DND-41 (cell line): ENCODE measurements at regions not wholly inside any gene's neighbourhood (a gene's known extent, or its start where the extent isn't known, plus 50 kb on each side); places are given as distances from the start of the nearest gene placed in this dataset.

Source experiments
- ATAC-seq: fragments of 200-7000 bp; cut with Tn5 transposase; 3 replicates; pipeline ENCODE4 v1.9.1; 2021; ENCODE audit warnings: low read depth; ENCODE audit not compliant: insufficient read depth
- DNase-seq: peaks from one replicate; pipeline ENCODE4 v3.0.0-alpha.2; 2020
- H2AFZ ChIP-seq: 2 replicates; pipeline ENCODE4 v1.6.0; 2012; ENCODE audit warnings: low read depth, low read length
- H3K27ac ChIP-seq: 2 replicates; pipeline ENCODE4 v1.5.1; 2012; ENCODE audit warnings: low read length, inconsistent platforms
- H3K27me3 ChIP-seq: fragments of 200-600 bp; sonication (generic); 2 replicates; pipeline ENCODE4 v1.6.0; 2012; ENCODE audit warnings: low read length, mild to moderate bottlenecking, inconsistent platforms; ENCODE audit not compliant: insufficient read depth, poor library complexity
- H3K36me3 ChIP-seq: 2 replicates; pipeline ENCODE4 v1.5.1; 2012; ENCODE audit warnings: low read length, inconsistent platforms; ENCODE audit not compliant: insufficient read depth
- H3K4me1 ChIP-seq: 2 replicates; pipeline ENCODE4 v1.5.1; 2012; ENCODE audit warnings: mild to moderate bottlenecking, low read length; ENCODE audit not compliant: insufficient read depth
- H3K4me2 ChIP-seq: 2 replicates; pipeline ENCODE4 v1.6.0; 2012; ENCODE audit warnings: mild to moderate bottlenecking, moderate library complexity, low read length, inconsistent platforms; ENCODE audit not compliant: insufficient read depth
- H3K4me3 ChIP-seq, 2 experiments: fragments of 200-600 bp in 1 of 2; shearing (Covaris generic) in 1 of 2; 2 replicates each; pipeline ENCODE4 v1.5.1; 2012 to 2016; ENCODE audit warnings: inconsistent platforms in 2 of 2, low read length in 2 of 2, mild to moderate bottlenecking in 2 of 2, low read depth in 1 of 2, moderate library complexity in 1 of 2
- H3K79me2 ChIP-seq: 2 replicates; pipeline ENCODE4 v1.6.0; 2012; ENCODE audit warnings: low read length, inconsistent platforms; ENCODE audit not compliant: insufficient read depth
- H3K9ac ChIP-seq: 2 replicates; pipeline ENCODE4 v1.6.0; 2012; ENCODE audit warnings: low read depth, mild to moderate bottlenecking, inconsistent platforms, low read length, moderate library complexity
- H3K9me3 ChIP-seq: 2 replicates; pipeline ENCODE4 v1.5.1; 2012; ENCODE audit warnings: low read length, moderate library complexity, mild to moderate bottlenecking, inconsistent platforms; ENCODE audit not compliant: insufficient read depth, severe bottlenecking
- H4K20me1 ChIP-seq: 2 replicates; pipeline ENCODE4 v1.6.0; 2012; ENCODE audit warnings: low read length; ENCODE audit not compliant: insufficient read depth
- CTCF ChIP-seq: IDR thresholded peaks from 2 replicates; pipeline ENCODE4 v1.5.1; 2012; ENCODE audit warnings: borderline replicate concordance, low read length, moderate library complexity, mild to moderate bottlenecking; ENCODE audit not compliant: poor library complexity, severe bottlenecking; ENCODE audit errors: extremely low read depth
- EZH2 ChIP-seq: IDR thresholded peaks from 3 replicates; pipeline ENCODE4 v1.6.1; 2012; ENCODE audit warnings: borderline replicate concordance, low read depth, mild to moderate bottlenecking, moderate library complexity, low read length, inconsistent platforms; ENCODE audit not compliant: severe bottlenecking

- Histone ChIP-seq H3K9ac (no peak overlapping the region), H3K4me3 (no peak overlapping the region), H3K79me2 (no peaks in the 10 kb centered on the region), H3K27me3 (peaks cover 10% of the 10 kb centered on the region), H4K20me1 (no peaks in the 10 kb centered on the region), H3K36me3 (no peaks in the 10 kb centered on the region), H3K4me1 (no peaks in the 10 kb centered on the region), H3K9me3 (no peaks in the 10 kb centered on the region), H3K27ac (no peak overlapping the region), H3K4me2 (no peak overlapping the region), H2AFZ (no peak overlapping the region)
- no peak for TF ChIP-seq CTCF
- TF ChIP-seq EZH2, result no peak
- DNase-seq (peak; percentile 18), ATAC-seq (peak; percentile 24; the same call in 1 of the 3 replicates)
Observed at GRCh38 chr10:113991091-113991860, 52.4 kb upstream of the ADRB1 start.

- ATAC-seq, result no peak
- no peak overlapping the region for H2AFZ ChIP-seq
- no peak overlapping the region for H3K4me2 ChIP-seq
- H3K9me3 ChIP-seq, result no peaks in the 10 kb centered on the region
- no peak overlapping the region for H3K27ac ChIP-seq
- no peak for DNase-seq
- H3K79me2 ChIP-seq, result no peaks in the 10 kb centered on the region
- H3K4me1 ChIP-seq, result no peaks in the 10 kb centered on the region
- TF ChIP-seq CTCF (no peak), EZH2 (no peak)
- H4K20me1 ChIP-seq, result no peaks in the 10 kb centered on the region
- H3K9ac ChIP-seq, result no peak overlapping the region
- no peaks in the 10 kb centered on the region for H3K36me3 ChIP-seq
- H3K4me3 ChIP-seq, result no peak overlapping the region
- H3K27me3 ChIP-seq, result peaks cover 10% of the 10 kb centered on the region
Observed at GRCh38 chr10:113992471-113993011, 51.1 kb upstream of the ADRB1 start.

GRCh38 chr10:113993489-113993991 lies 50.1 kb upstream of the ADRB1 start:
- H2AFZ ChIP-seq, result no peak overlapping the region
- H3K4me2 ChIP-seq, result no peak overlapping the region
- H3K4me1 ChIP-seq, result no peaks in the 10 kb centered on the region
- no peak for DNase-seq
- H3K36me3 ChIP-seq, result no peaks in the 10 kb centered on the region
- H4K20me1 ChIP-seq, result no peaks in the 10 kb centered on the region
- no peak overlapping the region for H3K27ac ChIP-seq
- peaks cover 10% of the 10 kb centered on the region for H3K27me3 ChIP-seq
- TF ChIP-seq EZH2 (no peak), CTCF (no peak)
- ATAC-seq, result no peak
- no peaks in the 10 kb centered on the region for H3K9me3 ChIP-seq
- H3K4me3 ChIP-seq, result no peak overlapping the region
- no peak overlapping the region for H3K9ac ChIP-seq
- no peaks in the 10 kb centered on the region for H3K79me2 ChIP-seq
